Endothelial cell of umbilical vein (primary cell): ENCODE measurements at regions not wholly inside any gene's neighbourhood (a gene's known extent, or its start where the extent isn't known, plus 50 kb on each side); places are given as distances from the start of the nearest gene placed in this dataset.

Experiments
- BruUV-seq: library from RNA; stranded (reverse); fragments of 400-500 nt; replicated peaks from 2 replicates; lab custom pipeline; 2021; lab: Mats Ljungman, UMichigan
- CTCF ChIA-PET: fragments of 300-600, 350-600 bp; sonication (Branson Sonifier 250); formaldehyde crosslinking; loops from one replicate; lab custom pipeline; 2021; ENCODE audit warnings: antibody characterized with exemption, inconsistent platforms; lab: Charles Lee
- POLR2A ChIA-PET: fragments of 300-600, 350-600 bp; sonication (Branson Sonifier 250); formaldehyde crosslinking; loops from one replicate; lab custom pipeline; 2021; ENCODE audit warnings: antibody characterized with exemption, inconsistent platforms; lab: Charles Lee
- DNase-seq: peaks from one replicate; pipeline ENCODE4 v3.0.0-alpha.2; 2011; ENCODE audit warnings: low read depth, low spot score
- FAIRE-seq: peaks from 2 replicates; lab custom pipeline; 2011; peaks lifted over from hg19 to GRCh38; lab: Jason Lieb, UNC
- H2AFZ ChIP-seq: 2 replicates; pipeline ENCODE4 v1.6.0; 2012; ENCODE audit warnings: low read depth, low read length, control low read depth, inconsistent platforms
- H3K27ac ChIP-seq: 2 replicates; pipeline ENCODE4 v1.5.1; 2011; ENCODE audit warnings: low read depth, mild to moderate bottlenecking, control low read depth, low read length, moderate library complexity; ENCODE audit not compliant: insufficient read depth
- H3K27me3 ChIP-seq, 2 experiments: 2 replicates each; pipeline versions ENCODE4 v1.6.0 to v1.6.1; 2011; ENCODE audit warnings: low read length in 2 of 2, mixed read lengths in 1 of 2; ENCODE audit not compliant: control insufficient read depth in 2 of 2, insufficient read depth in 2 of 2
- H3K36me3 ChIP-seq, 2 experiments: 2 replicates in 1 of 2; 3 replicates in 1 of 2; pipeline ENCODE4 v1.5.1; 2011; ENCODE audit warnings: low read length in 2 of 2, mild to moderate bottlenecking in 1 of 2, moderate library complexity in 1 of 2; ENCODE audit not compliant: control insufficient read depth in 2 of 2, insufficient read depth in 2 of 2; ENCODE audit errors: extremely low read depth in 1 of 2
- H3K4me1 ChIP-seq: 3 replicates; pipeline ENCODE4 v1.5.1; 2011; ENCODE audit warnings: mild to moderate bottlenecking, low read length; ENCODE audit not compliant: control insufficient read depth, insufficient read depth; ENCODE audit errors: extremely low read depth
- H3K4me2 ChIP-seq: 2 replicates; pipeline ENCODE4 v1.6.1; 2011; ENCODE audit warnings: low read length, control low read depth, mixed read lengths; ENCODE audit not compliant: insufficient read depth
- H3K4me3 ChIP-seq, 3 experiments: fragments of 200-600 bp in 1 of 3; sonication (generic), shearing (Covaris generic) in 1 of 3; replicated peaks in 1 of 3; 2 replicates each; pipeline ENCODE4 v1.5.1; 2011 to 2016; ENCODE audit warnings: control low read depth in 3 of 3, low read length in 3 of 3, mild to moderate bottlenecking in 2 of 3, inconsistent platforms in 1 of 3, low read depth in 1 of 3, moderate library complexity in 1 of 3; ENCODE audit not compliant: insufficient read depth in 1 of 3
- H3K79me2 ChIP-seq: 2 replicates; pipeline ENCODE4 v1.6.0; 2012; ENCODE audit warnings: low read length, inconsistent platforms; ENCODE audit not compliant: control insufficient read depth, insufficient read depth
- H3K9ac ChIP-seq: replicated peaks from 2 replicates; pipeline ENCODE3; 2011; ENCODE audit warnings: low read length, control low read depth; ENCODE audit not compliant: insufficient read depth; ENCODE audit errors: extremely low read depth
- H3K9me1 ChIP-seq: replicated peaks from 3 replicates; pipeline ENCODE4 v1.6.0; 2011; ENCODE audit warnings: mild to moderate bottlenecking, low read length; ENCODE audit not compliant: control insufficient read depth, insufficient read depth; ENCODE audit errors: extremely low read depth
- H3K9me3 ChIP-seq: replicated peaks from 2 replicates; pipeline ENCODE4 v1.5.1; 2012; ENCODE audit warnings: low read length, inconsistent platforms; ENCODE audit not compliant: control insufficient read depth, insufficient read depth
- H4K20me1 ChIP-seq: replicated peaks from 2 replicates; pipeline ENCODE3; 2011; ENCODE audit warnings: mild to moderate bottlenecking, low read length; ENCODE audit not compliant: control insufficient read depth, insufficient read depth; ENCODE audit errors: extremely low read depth
- CTCF ChIP-seq, 2 donors: IDR thresholded peaks; 1 replicate in 1 of 2; 2 replicates in 1 of 2; pipeline ENCODE4 v1.5.1; 2011; ENCODE audit warnings: low read length in 2 of 2, mild to moderate bottlenecking in 2 of 2, moderate library complexity in 2 of 2, control low read depth in 1 of 2, inconsistent platforms in 1 of 2, low read depth in 1 of 2; ENCODE audit not compliant: insufficient read depth in 1 of 2; ENCODE audit errors: extremely low read depth in 1 of 2
- EZH2 ChIP-seq: IDR thresholded peaks from 2 replicates; pipeline ENCODE4 v1.6.1; 2012; ENCODE audit warnings: borderline replicate concordance, low read depth, mild to moderate bottlenecking, moderate library complexity, low read length, inconsistent platforms; ENCODE audit not compliant: severe bottlenecking
- FOS ChIP-seq: IDR thresholded peaks from 2 replicates; pipeline ENCODE4 v1.6.1; 2011; ENCODE audit warnings: mild to moderate bottlenecking, low read length, moderate library complexity, borderline replicate concordance; ENCODE audit not compliant: insufficient read depth
- GATA2 ChIP-seq: IDR thresholded peaks from 2 replicates; pipeline ENCODE4 v1.7.0; 2011; ENCODE audit warnings: low read depth, mild to moderate bottlenecking, moderate library complexity, mixed read lengths, low read length; ENCODE audit not compliant: insufficient read length, insufficient read depth
- JUN ChIP-seq: IDR thresholded peaks from 2 replicates; pipeline ENCODE4 v1.6.1; 2011; ENCODE audit warnings: borderline replicate concordance, low read depth; ENCODE audit not compliant: insufficient read length, insufficient read depth
- MAX ChIP-seq: IDR thresholded peaks from 2 replicates; pipeline ENCODE4 v1.6.1; 2011; ENCODE audit not compliant: insufficient read depth, insufficient read length
- MYC ChIP-seq: IDR thresholded peaks from one replicate; pipeline ENCODE4 v1.6.1; 2011; ENCODE audit warnings: mild to moderate bottlenecking, low read depth, low read length
- POLR2A ChIP-seq: IDR thresholded peaks from 2 replicates; pipeline ENCODE4 v1.6.1; 2012; ENCODE audit warnings: low read depth, mild to moderate bottlenecking, control low read depth, low read length
- POLR2AphosphoS5 ChIP-seq: IDR thresholded peaks from 2 replicates; pipeline ENCODE4 v1.6.1; 2012; ENCODE audit warnings: low read depth, mild to moderate bottlenecking, control low read depth, low read length, moderate library complexity; ENCODE audit not compliant: insufficient read depth
- dilution Hi-C: fragments of 300-500 bp; cut with MboI; formaldehyde crosslinking; loops from one replicate; pipeline ENCODE4 v1.15.0; 2019; ENCODE audit warnings: low sequenced_read_pairs; ENCODE audit not compliant: extremely low pct_ligation_motif_present
- intact Hi-C: fragments of 100-400 bp; cut with micrococcal nuclease; formaldehyde crosslinking; loops from one replicate; pipeline ENCODE4 v1.10.0; 2022

- dilution Hi-C loops: no loop called here
These were observed 84.4 kb upstream of the SYPL1 start for GRCh38 chr7:106196460-106197021.

More at GRCh38 chr7:106196460-106197021, 84.4 kb upstream of the SYPL1 start:
- Histone ChIP-seq H3K4me3 (no peak overlapping the region), H3K79me2 (no peaks in the 10 kb centered on the region), H3K9ac (no peak overlapping the region), H3K4me1 (peaks cover 4% of the 10 kb centered on the region), H3K9me1 (no peaks in the 10 kb centered on the region), H3K9me3 (no peaks in the 10 kb centered on the region), H3K27ac (no peak overlapping the region), H3K27me3 (no peaks in the 10 kb centered on the region), H4K20me1 (no peaks in the 10 kb centered on the region), H3K36me3 (no peaks in the 10 kb centered on the region), H3K4me2 (no peak overlapping the region), H2AFZ (no peak overlapping the region)
- ChIA-PET POLR2A (no interaction called here), CTCF (interaction anchor here (1.9 kb wide), 1 partner anchor 21 kb away, joined by 6 read pairs; no protein-coding TSS in a partner anchor)
- DNase-seq: no peak
- BruUV-seq: no TSS peak
- intact Hi-C loops: no loop called here
- TF ChIP-seq GATA2 (no peak), POLR2A (no peak), JUN (no peak), CTCF (IDR thresholded peaks at IDR 0.05; ENCODE audit: extremely low read depth in 1 of 2, insufficient read depth in 1 of 2, low read depth in 1 of 2, low read length in 2 of 2) (no peak), POLR2AphosphoS5 (no peak), MYC (no peak), MAX (no peak), EZH2 (no peak), FOS (no peak)
- FAIRE-seq: no peak
